GM21360 (cell line): ENCODE measurements at regions not wholly inside any gene's neighbourhood (a gene's known extent, or its start where the extent isn't known, plus 50 kb on each side); places are given as distances from the start of the nearest gene placed in this dataset.

Experiments used
- ATAC-seq: cut with Tn5 transposase; IDR thresholded peaks from one replicate; pipeline ENCODE4 v1.9.1; 2021; ENCODE audit warnings: mild to moderate bottlenecking, moderate library complexity; ENCODE audit not compliant: unreplicated experiment

DNA sequence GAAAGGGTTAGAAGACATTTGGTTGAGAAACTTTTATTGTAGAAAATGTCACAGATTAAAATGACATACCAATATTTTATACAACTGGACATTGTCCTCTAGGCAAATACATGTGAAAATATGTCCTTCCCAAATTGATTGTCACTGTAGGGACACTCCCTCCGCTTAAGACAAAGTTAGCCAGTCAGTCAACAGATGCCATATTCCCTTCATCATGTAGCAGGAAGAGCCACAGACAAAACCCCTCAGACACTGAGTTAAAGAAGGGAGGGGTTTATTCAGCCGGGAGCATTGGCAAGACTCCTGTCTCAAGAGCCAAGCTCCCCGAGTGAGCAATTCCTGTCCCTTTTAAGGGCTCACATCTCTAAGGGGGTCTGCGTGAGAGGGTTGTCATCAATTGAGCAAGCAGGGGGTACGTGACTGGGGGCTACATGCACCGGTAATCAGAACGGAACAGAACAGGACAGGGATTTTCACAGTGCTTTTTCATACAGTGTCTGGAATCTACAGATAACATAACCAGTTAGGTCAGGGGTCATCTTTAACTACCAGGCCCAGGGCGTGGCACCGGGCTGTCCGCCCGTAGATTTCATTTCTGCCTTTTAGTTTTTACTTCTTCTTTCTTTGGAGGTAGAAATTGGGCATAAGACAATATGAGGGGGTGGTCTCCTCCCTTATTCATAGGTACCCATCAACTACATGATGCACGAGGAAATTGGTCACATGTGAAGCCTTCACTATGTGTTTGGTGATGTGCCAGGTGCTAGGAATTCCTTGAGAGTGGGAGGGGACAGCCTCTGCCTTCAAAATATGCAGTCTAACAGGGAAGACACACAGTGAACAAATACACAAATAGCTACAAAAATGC, 155.7 kb upstream of the CDYL start:
- no peak for ATAC-seq

DNA sequence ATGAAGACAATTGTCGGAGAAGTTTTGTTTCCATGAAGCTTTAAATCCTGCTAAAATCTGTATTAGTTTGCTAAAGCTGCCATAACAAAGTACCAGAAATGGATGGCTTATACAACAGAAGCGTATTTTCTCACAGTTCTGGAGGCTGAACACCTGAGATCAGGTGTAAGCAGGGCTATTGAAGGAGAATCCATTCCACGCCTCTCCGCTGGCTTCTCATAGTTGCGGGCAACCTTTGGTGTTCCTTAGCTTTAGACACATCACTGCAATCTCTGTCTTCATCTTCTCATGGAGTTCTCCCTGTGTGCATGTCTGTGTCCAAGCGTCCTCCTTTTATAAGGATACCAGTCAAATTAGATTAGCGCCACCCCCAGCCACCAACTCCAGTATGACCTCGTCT, 159.9 kb upstream of the CDYL start:
- no peak for ATAC-seq

DNA sequence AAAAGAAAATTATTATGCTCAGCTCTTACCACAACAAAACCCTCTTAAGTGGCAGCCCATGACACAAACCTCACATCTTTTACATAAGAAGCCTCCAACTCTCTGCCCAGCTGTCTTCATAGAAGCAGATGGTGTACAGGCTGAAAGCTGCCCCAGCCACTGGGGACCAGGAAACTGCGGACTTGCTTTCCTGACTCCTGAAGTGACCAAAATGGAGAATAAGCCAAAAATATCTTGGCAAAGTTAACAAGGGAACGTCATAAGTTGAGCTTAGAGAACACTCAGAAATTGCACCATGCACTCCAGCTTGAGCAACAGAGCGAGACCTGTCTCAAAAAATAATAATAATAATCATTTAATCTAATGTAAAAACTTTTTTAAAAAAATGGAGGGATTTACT, 160.3 kb upstream of the CDYL start:
- ATAC-seq: no peak

DNA sequence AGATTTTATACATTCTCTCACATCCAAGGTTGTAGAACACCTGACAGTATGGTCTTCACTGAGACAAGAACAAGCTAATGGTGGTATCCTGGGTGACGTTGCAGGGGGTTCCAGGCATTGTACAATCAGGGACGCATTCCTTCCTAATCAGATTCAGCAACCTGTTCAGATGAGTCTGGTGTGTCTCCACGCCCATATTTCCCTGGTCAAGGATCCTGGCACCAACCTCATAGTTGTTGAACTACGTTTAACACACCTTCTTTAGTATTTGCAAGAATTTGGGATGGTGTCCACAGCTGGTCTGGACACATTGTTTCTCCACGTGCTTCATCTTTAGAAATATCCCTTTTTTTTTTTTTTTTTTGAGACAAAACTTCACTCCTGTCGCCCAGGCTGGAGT, 161.0 kb upstream of the CDYL start:
- ATAC-seq: no peak

DNA sequence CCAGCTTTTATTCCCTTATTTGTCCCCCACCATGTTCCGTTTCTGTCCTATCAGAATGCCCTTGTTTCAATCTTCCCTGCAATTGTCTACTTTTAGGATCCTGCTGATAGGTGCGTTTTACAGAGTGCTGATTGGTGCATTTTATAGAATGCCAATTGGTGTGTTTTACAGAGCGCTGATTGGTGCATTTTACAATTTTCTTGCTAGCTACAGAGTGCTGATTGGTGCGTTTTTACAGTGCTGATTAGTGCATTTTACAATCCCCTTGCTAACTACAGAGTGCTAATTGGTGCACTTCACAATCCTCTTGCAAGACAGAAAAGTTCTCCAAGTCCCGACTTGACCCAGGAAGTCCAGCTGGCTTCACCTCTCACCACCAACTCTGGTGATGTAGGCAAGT, 161.6 kb upstream of the CDYL start:
- no peak for ATAC-seq

DNA sequence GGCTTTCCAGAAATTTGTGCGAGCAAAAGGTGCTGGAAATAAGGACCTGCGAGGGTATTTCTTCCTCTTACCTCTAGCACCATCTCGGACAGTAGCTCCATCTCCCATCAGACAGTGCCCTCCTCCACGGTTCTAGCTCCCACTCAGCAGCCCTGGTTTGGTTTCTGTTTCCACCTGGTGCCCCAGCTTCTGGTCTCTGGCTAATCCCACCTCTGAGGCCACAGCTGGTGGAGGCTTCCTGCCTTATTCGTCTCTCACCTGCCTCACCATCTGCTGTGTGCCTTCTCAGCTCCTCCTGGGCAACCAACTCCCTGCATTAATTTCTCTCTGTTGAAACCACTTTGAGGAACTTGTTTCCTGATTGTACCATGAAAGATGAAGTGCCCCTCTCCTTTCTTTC, 162.4 kb upstream of the CDYL start:
- ATAC-seq: no peak

DNA sequence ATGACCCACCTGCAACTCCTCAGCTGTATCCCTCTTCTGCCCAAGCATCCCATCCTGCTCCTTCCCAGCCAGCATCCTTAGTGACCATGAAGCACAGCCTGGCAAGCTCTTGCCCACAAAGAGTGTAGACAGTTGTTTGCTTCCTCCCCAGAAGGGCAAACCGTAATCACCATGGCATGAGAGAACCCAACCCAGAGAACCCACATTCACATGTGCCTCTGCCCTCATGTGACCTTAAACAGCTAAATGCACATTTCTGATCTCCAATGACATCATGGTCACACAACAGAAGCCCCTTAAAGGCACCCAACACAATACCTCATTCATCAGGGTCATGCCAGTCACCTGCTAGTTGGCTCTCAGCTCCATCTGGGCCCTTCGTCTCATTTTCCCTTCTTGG, 162.8 kb upstream of the CDYL start:
- no peak for ATAC-seq

DNA sequence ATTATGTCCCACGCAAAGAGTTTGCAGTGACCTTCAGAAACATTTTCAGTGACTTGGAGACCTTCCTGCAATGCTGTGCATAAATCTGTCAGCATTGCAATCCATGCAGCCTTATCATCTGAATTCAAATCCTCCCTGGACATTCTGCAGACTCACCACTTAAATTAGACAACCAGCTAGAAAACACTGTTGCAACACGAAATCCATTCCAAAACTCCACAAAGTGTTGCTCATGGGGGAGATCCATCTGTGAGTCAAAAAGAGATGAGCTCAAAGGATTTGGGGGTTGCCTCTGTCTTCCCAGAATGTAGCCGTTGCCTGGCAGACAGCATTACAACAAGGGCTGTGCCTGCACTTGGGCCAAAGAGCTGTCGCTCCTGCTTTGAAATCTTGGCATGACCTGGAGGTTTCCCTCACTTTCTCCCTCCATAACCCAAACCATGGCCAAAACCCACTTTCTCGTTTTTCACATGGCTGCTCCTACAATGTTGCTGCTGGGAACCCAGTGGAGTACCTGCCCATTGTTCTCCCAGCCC, 163.5 kb upstream of the CDYL start:
- ATAC-seq: no peak

DNA sequence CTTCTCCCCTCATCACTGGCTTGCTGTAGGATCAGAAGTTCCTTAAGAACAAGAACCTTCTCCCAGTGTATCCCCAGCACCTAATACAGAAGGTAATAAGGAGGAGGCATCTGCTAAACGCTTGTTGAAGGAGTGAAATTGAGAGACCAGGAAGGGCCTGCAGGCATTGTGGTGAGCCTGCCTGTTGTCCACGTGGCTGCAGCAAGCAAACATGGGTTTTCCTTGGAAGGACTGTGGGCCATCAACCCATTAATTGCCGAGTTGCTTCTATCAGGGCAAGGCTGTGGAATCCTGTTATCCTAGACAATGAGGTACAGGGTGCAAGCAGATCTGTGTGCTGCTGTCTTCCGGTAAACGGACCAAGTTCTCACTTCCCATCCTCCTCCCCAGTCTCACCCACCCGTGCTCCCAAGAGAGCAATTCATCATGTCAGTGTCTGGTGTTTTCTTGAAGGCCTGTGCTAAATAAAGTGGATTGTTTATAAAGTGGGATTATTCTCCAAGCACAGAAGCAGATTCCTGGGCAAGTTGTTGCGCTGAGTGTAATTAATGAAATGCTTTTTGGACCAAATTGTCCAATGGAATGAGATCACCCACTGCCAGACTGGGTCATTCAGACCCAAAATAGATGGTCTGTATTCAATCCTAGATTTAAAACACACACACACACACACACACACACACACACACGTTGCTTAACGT, 164.6 kb upstream of the CDYL start:
- ATAC-seq: no peak

DNA sequence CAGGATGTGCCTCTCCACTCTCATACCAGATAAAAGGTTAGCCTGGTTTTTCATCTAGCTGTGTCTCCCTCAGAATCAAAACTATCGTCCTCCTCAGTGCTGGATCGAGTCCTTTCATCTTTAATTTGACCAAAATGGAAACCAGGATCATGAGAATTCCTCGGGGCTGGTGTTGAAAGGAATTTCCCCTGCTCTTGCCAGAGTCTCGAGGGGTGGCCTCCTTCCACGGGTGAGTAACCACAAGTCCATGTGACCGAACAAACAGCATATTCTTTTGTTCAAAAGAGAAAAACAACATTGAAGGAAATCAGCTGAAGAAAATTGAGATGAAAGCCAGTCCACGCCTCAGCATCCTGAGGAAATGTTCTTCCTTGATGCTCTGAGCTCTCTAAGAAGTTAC, 165.9 kb upstream of the CDYL start:
- no peak for ATAC-seq

DNA sequence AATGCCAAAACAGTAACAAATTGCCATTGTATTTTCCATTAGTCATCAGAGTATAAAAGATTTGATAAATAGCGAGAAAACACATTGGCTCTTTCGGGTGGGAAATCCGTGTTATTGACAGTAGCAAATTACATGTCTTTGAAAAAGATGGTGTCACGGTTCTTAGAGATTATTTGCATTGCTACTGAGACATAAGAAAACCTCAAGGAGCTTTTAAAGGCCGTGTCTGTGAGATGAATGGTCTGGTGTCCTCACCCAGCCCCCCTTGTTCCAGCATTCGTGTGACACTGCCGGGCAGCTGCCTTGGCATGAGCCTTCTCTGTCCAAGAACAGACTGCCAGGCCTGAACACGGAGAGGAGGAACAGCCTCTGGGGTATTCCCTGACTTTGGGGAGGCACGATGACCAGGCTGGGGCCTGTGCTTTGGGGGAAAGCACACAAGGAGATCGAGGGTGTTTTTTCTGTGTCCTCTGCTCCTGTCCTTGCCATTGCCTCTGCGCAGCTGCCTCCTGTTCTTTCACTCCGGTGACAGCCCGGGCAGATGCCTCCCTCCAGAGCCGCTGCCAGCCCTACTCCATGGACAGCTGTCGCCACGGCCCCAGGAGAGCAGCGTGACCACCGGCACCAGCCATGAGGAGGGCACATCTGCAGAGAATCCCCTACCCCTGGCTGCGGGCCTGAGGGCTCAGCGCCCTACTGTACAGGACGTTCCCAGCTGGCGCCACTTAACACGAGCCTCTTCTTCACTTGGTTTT, 167.7 kb upstream of the CDYL start:
- ATAC-seq: no peak

DNA sequence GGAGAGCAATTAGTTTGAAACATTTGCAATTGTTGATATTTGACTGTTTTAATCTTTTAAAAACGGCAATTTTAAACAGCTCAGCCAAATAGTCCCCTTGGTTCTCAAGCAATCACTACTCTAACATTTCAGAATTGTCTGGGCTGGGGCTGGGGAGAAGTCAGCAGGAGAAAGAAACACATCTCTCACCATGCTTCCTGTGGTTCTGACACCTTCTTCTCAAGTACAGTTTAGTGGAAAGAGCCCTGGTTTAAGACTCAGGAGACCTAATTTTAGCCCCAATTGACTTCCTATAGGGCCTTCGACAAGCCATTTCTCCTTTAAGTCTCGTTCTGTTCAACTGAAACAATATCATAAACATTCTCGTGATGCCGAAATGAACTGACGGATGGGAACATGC, 168.4 kb upstream of the CDYL start:
- ATAC-seq: no peak

DNA sequence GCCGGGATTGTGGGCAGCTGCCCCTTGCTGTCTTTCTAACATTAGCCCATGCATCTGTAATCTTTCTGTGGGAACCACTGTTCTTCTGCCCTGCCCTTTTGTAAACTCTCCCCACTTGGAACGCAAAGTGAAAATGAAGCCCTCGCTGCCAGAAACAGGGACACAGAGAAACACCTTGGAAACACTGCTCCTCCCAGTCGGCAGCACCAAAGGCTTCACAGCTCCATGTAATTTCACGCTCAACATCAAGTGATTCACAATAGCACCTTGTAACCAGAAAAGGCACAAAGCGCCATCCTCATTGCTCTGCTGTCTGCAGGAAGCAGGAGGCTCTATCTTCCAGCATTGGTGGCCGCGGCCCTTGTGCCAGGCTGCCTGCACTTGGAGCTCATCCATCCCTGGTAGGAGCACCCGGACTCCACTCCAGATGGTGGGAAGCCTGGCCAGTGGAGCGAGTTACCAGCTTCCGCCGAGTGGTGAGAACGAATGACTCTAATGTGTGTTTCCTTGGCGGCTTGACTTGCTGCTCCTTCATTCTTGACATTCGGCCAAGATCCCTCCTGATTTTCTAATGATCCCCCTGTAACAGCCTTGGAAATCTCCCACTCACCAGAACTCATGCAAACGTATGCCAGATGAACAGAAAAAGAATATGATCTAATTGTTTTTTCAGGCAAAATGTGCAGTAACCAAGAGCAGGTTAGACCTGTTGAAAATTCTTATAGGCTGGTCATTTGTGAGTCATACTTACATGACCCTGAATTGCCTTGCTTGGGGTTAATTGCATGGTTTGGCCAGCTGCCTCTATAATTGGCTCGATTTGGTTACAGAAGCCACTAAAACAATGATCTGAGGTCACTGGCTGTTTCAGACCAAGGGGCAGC, 169.1 kb upstream of the CDYL start:
- no peak for ATAC-seq

DNA sequence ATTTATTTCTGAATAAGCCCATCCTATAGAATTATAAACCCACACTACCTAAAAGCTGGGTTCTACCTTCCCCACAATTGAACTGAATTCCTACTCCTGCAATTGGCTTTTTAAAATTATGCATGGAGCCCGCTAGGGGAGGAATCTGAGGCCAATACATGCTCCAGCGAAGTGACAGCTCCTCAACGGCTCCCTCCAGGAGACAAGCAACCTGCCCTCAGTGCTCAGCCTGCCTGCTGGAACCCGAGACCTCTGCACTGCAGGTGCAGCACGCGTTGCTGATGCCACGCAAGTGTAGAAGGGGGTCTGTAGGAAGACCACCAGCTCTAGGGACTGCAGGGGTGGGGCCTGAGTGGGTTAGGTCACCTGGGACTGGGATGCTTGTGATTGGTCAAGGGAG, 170.2 kb upstream of the CDYL start:
- ATAC-seq: no peak

DNA sequence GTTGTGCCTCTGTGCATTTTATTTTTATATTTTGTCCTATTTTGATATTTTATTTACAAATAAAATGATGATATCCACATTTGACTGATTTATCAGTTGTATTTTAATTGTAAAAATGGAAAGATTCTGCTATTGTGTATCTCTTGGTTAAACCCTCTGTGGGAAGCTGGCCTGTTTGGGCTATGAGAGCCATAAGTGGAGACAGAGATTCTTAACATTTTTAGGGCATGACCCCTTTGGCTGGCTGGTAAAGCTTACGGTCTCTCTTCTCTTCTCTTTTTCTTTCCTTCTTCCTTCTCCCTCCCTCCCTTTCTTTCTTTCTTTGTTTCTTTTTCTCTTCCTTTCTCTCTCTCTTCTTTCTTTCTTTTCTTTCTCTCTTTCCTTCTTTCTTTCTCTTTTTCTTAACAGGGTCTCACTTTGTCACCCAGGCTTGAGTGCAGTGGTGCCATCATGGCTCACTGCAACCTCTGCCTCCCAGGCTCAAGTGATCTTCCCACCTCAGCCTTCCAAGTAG, 172.3 kb upstream of the CDYL start:
- ATAC-seq: no peak

DNA sequence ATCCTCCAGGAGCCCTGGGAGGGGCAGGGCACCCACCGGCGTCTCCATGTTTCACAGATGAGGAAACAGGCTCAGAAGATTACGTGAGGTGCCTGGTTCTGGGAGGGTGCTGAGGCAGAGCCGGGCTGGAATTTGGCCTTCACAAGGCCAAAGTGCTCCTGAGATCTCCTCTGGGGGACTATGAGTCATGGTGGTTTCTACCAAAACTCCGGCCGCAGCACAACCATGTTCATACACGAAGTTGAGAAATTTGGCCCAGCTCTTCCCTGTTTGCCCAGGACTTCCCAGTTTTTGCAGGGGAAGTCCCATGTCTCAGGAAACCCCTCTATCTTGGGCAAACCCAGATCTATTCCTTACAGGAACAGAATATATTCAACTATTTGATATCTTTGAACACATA, 172.9 kb upstream of the CDYL start:
- ATAC-seq: no peak

DNA sequence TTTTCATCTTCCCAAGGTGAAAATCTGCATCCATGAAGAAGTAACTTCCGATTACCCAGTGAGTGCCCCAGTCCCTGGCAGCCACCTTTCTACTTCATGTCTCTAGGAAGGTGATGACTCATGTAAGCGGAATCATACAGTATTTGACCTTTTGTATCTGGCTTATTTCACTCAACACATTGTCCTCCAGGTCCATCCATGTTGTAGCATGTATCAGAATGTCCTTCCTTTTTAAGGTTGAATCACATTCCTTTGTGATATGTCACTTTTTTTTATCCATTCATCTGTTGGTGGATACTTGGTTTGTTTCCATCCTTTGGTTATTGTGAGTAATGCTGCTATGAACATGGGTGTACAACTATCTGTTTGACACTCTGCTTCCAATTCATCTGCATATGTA, 176.3 kb upstream of the CDYL start:
- ATAC-seq: no peak

DNA sequence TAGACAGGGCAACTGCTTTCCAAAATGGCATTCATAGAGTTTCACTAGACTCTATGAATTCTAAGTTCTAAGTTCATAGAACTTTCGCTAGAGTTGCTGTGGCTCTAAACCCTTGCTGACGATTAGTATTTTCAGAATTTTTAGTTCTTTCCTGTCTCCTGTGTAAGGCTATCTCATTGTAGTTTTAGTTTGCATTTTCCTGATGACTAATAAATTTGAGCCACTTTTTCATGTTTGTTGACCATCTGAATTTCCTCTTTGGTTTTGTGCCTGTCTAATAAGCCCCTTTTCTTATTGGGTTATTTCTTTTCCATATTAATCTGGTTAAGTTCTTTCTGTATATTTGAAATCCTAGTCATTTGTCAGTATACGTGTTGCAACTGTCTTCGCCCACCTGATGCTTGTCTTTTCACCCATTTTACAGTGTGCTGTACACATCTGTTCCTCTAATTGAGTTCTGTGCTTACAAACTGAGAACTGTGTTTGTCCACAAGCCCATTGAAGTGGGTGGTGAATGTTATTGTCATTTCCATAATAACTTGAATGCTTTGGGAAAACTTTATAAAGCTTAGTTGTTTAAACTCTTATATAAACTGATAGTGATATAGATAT, 177.7 kb upstream of the CDYL start:
- no peak for ATAC-seq

DNA sequence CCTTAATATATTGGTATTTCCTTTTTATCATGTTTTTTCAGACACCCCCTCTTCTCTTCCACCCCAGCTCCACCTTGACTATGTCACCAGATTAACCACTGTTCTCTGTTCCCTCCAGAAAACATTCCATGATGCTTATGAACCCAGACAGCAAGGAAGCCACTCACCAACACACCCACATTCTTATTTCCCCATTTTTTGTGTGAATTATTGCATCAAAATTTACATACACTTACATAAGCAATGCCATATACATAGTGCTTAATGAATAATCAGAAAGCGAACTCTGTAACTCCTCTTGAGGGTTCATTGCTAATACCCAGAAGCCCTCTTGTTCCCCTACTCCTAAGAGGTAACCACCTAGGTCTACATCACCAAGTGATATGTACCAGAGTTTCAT, 182.3 kb upstream of the CDYL start:
- no peak for ATAC-seq

DNA sequence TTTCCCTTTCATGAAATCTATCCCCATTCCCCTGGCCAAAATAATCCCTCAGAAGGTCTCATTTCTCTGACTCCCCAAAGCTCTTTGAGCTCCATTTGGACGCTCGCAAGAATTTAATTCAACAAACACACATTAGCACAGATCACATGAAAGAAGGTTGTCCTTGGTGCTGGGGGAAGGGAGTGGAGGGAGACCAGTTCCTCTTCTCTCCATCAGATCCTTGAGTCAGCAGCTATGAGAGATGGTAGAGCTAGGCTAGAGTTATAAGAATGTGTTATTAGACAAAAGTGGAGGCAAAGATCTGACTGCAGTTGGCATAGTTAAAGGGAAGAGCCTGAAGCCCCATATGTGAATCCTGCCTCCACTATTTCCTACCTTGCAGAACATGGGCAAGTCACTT, 184.2 kb upstream of the CDYL start:
- ATAC-seq: no peak
